A549 (cell line): ENCODE measurements at regions not wholly inside any gene's neighbourhood (a gene's known extent, or its start where the extent isn't known, plus 50 kb on each side); places are given as distances from the start of the nearest gene placed in this dataset.

Source experiments
- ATAC-seq, 2 experiments: fragments of 200-7000 bp in 1 of 2; fragments of >200 bp in 1 of 2; cut with Nextera tagmentation in 1 of 2; cut with Tn5 transposase in 1 of 2; 3 replicates each; pipeline versions ENCODE4 v1.8.0 to v1.9.1; 2018 to 2020; ENCODE audit warnings: mild to moderate bottlenecking in 1 of 2, moderate library complexity in 1 of 2
- CTCF ChIA-PET: fragments of 300-600 bp; sonication (Branson Sonifier 250); formaldehyde crosslinking; extraction: SDS; loops from one replicate; lab custom pipeline; 2021; ENCODE audit warnings: antibody characterized with exemption, inconsistent platforms; lab: Yijun Ruan, JAX
- POLR2A ChIA-PET: fragments of 350-600 bp; formaldehyde crosslinking; extraction: SDS; loops from one replicate; lab custom pipeline; 2021; ENCODE audit warnings: antibody characterized with exemption, inconsistent platforms; lab: Yijun Ruan, JAX
- DNase-seq, 2 experiments: peaks; one replicate each; pipeline versions ENCODE4 v3.0.0 to v3.0.0-alpha.2; 2011 to 2016; ENCODE audit warnings: low read depth in 1 of 2, low spot score in 1 of 2
- FAIRE-seq: peaks from 2 replicates; lab custom pipeline; 2011; peaks lifted over from hg19 to GRCh38; lab: Jason Lieb, UNC
- H3K27ac ChIP-seq, 2 experiments: fragments of >200 bp; sonication (Bioruptor Twin); formaldehyde crosslinking; 3 replicates each; pipeline ENCODE4 v1.5.1; 2016 to 2017
- H3K4me1 ChIP-seq: fragments of >200 bp; sonication (Bioruptor Twin); formaldehyde crosslinking; 3 replicates; pipeline ENCODE4 v1.6.1; 2016
- H3K4me2 ChIP-seq: fragments of >200 bp; sonication (Bioruptor Twin); formaldehyde crosslinking; 3 replicates; pipeline ENCODE4 v1.6.1; 2016
- H3K4me3 ChIP-seq: fragments of >200 bp; sonication (Bioruptor Twin); formaldehyde crosslinking; 3 replicates; pipeline ENCODE4 v1.5.1; 2016
- H3K9me3 ChIP-seq: fragments of >200 bp; sonication (Bioruptor Twin); formaldehyde crosslinking; 3 replicates; pipeline ENCODE4 v1.6.1; 2016
- CBX8 ChIP-seq: fragments of 200-600 bp; sonication (generic); IDR thresholded peaks from 2 replicates; pipeline ENCODE4 v1.6.1; 2016
- EHMT2 ChIP-seq: fragments of 200-600 bp; sonication (generic); IDR thresholded peaks from 2 replicates; pipeline ENCODE4 v1.6.1; 2016; ENCODE audit warnings: antibody characterized with exemption, low read depth, mild to moderate bottlenecking, moderate library complexity
- FOSB ChIP-seq: fragments of 250-450 bp; sonication (Bioruptor Pico); IDR thresholded peaks from 2 replicates; pipeline ENCODE4 v1.5.0; 2020; ENCODE audit warnings: mild to moderate bottlenecking, moderate library complexity
- HOXB13 ChIP-seq: fragments of 250-450 bp; sonication (Bioruptor Pico); IDR thresholded peaks from 2 replicates; pipeline ENCODE4 v1.5.0; 2020; ENCODE audit warnings: low read depth, mild to moderate bottlenecking, moderate library complexity
- JUNB ChIP-seq: fragments of >200 bp; sonication (Bioruptor Twin); formaldehyde crosslinking; IDR thresholded peaks from 2 replicates; pipeline ENCODE4 v1.6.1; 2016
- KDM1A ChIP-seq: fragments of 200-600 bp; sonication (generic); IDR thresholded peaks from 2 replicates; pipeline ENCODE4 v1.6.1; 2016; ENCODE audit warnings: low read depth, mild to moderate bottlenecking
- MAZ ChIP-seq: fragments of 150-350 bp; IDR thresholded peaks from 2 replicates; pipeline ENCODE4 v1.6.1; 2014; ENCODE audit warnings: antibody characterized with exemption, low read depth, low read length, borderline replicate concordance
- MYC ChIP-seq: IDR thresholded peaks from 2 replicates; pipeline ENCODE4 v1.6.1; 2012; ENCODE audit warnings: mild to moderate bottlenecking, inconsistent platforms, low read length, improper control_type of control experiment, borderline replicate concordance
- WGBS: methylation state at CpG from one replicate; pipeline ENCODE4 v1.1.6; 2017; ENCODE audit errors: missing lambda C conversion rate; 5-methylcytosine and 5-hydroxymethylcytosine counted together
- small RNA-seq, 6 experiments: library from RNA; depleted of rRNA; stranded (forward); fragments of <200 nt; gene quantifications; one replicate each; pipeline ENCODE3, GENCODE V24; 2012
- TF ChIP-seq, protein P1 (sequence below): IDR thresholded peaks from 2 replicates; pipeline ENCODE4 v1.6.1; 2012

DNA sequence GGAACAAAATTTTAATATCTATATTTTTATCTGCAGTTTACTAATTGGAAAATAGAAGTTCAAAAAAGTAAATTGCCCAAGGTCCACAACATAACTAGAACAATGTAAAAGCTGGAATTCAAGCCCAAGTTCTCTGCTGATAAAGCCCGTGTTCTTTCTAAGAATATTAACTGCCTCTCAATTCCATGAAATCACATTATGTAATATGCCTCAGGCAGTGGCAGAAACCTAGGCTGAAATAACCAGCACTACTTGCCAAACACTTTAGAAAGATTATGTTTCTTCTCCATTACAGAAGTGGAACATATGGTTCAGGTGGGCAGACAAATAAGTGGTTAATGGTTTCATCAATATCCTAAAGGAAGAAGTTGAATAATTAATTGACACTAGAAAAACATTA is 56.7 kb upstream of the ADGRL3 start:
- H3K27ac ChIP-seq: no peak overlapping the region
- ATAC-seq (no peak), FAIRE-seq (no peak), DNase-seq (no peak)
- 0% methylated on average over 1 of the region's 1 CpG for WGBS
- no peaks in the 10 kb centered on the region for H3K4me1 ChIP-seq
- no peaks in the 10 kb centered on the region for H3K9me3 ChIP-seq
- POLR2A ChIA-PET: no interaction called here
- H3K4me3 ChIP-seq: no peak overlapping the region
- H3K4me2 ChIP-seq: no peak overlapping the region
- CTCF ChIA-PET: no interaction called here
- TF ChIP-seq HOXB13 (no peak), MYC (no peak)

DNA sequence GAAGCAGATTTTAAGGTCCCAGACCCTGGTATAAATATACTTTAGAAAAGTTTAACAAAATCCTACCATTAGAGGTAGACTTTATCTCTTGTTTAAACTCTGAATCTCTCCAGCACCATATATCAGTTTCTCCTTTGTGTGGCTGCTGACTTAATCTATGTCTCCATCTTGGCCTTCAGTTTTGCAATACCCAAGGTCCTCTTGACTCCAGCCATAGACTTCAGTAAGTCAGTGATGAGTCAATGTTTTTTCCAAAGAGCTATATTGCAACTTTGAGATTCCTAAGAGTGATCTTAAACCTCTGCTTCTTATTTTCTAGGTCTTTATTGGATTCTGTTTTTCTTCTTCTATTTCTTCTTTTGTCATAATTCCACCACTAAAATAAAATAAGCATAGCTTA is 50.8 kb upstream of the ADGRL3 start:
- Histone ChIP-seq H3K9me3 (no peaks in the 10 kb centered on the region), H3K4me2 (no peak overlapping the region), H3K4me3 (no peak overlapping the region), H3K27ac (no peak overlapping the region), H3K4me1 (no peaks in the 10 kb centered on the region)
- DNase-seq: no peak
- ChIA-PET POLR2A (no interaction called here), CTCF (no interaction called here)
- FAIRE-seq: no peak
- ATAC-seq: no peak
- no peak for TF ChIP-seq CBX8
- TF ChIP-seq, protein P1, sequence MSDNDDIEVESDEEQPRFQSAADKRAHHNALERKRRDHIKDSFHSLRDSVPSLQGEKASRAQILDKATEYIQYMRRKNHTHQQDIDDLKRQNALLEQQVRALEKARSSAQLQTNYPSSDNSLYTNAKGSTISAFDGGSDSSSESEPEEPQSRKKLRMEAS: no peak
- no peak for TF ChIP-seq FOSB (CRISPR knock-in tag)
- no peak for TF ChIP-seq KDM1A
- TF ChIP-seq MAZ: no peak
- no peak for TF ChIP-seq JUNB
- TF ChIP-seq EHMT2: no peak

Small RNAs in the stretch of these regions (small RNA-seq; reads per million reads assigned to genes)
- gene MIR548AG1 (0 reads per million in 6 experiments), gene RF00019 (0 reads per million in 6 experiments), gene RNU6-1325P (0 reads per million in 6 experiments)
